ENCODE measurements at regions not wholly inside any gene's neighbourhood (a gene's known extent, or its start where the extent isn't known, plus 50 kb on each side); places are given as distances from the start of the nearest gene placed in this dataset.
A peak's percentile ranks its signal among the peaks of the same experiment; 100 is the strongest.
"Not testable (repeated sequence)": the region's sequence is repeated elsewhere in the genome, so short reads cannot be mapped to it uniquely, and the experiment has no call there.

- no peak for DNase-seq
Measured at GRCh38 chr13:78133511-78133910, 214.9 kb upstream of the EDNRB start.

DNA sequence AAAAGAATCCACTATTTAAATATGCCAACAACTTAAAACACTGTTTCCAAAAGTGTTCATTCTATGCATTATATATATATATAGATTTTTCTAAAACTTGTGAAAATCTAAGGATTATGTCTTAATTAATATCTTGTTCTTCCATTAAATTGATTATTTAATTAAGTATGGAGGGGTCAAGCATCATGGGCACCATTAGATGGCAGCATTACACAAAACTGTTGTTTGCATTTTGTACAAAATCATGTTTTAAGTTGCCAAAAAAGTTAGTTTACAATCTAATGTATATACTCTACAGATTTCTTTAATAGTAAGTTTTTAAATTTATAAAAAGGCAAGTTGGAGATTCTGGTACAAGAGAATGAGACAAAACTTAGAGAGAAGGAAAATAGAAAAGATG, 213.2 kb upstream of the EDNRB start:
- DNase-seq = no peak

- DNase-seq = no peak
Measured at GRCh38 chr13:78131346-78131745, 212.7 kb upstream of the EDNRB start.

DNA sequence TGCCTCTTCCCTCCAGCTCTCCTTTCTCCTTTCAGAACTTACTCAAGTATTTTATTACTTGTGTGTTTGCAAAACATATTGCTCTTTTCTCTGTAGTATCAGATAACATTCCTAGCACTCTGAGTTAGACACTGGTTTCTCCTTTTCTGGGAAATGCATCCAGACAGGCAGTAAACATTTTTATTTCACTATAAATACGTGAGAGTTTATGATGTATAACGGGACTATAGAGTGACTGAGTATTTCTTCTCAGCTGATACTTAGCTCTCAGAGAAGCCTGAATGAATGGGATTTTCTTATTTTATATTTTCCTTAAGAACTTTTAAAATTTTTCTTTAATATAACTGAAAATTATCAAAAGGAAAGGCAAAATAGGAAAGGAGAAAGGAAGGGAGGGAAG, 211.2 kb upstream of the EDNRB start:
- no peak for DNase-seq

GRCh38 chr13:78129359-78129758, 210.7 kb upstream of the EDNRB start:
- no peak for DNase-seq

DNA sequence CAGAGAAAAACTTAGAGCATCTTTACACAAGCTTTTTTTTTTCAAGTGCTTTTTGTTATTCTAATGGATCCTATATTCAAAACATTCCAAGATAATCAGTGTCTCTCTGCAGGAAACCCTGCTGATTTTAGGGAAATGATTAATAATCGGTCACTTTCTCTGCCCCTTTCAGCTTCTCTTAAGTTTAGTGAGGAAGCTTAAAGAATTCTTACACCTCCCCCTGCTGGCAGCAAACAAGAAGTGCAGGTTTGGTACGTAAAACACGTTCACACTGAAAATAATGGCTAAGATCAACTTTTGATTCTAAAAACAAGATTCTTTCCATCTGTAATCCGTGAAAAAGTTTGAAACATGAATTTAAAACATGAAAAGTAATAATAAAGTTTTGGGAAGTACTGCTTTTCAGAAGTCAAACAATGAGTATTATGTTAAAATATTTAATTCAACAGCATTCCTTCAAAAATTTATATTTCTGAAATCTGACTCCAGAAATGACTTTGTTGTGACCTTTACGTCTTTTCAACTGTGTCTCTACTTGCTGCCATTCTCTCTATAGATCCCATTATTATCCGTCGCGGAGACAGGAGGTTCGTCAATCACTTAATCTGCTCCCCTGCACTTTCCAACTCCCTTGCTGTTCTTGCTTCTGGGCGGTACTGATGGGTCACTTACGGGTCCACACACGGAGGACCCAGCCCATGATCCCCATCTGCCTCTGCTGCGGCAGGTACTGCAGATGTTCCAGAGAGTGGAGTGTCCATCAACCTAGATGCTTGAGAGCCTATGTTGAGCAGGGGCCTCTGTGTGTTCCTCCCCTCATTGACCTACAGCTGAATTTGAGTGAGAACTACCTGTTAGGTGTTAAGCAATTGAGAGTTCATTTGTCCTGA, 203.1 kb upstream of the EDNRB start:
- DNase-seq = peak; percentile 62

DNA sequence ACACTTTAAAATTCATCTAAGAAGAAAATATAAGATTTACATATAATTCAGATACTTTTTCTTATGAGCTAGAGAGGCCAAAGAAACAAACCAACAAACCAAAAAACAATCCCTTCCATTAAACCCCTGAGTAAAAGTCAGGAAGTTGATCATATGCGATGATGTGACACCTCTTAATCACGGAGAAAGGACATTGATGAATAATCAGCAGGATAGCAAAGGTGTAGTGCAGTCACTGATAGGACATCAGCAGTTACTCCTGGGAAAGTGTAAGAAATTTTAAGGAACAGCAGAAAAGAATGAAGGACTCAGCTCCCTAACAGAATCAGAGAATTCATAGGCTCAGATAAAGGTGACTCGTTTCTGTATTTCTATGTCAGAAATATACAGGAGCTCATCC, 202.4 kb upstream of the EDNRB start:
- no peak for DNase-seq

DNA sequence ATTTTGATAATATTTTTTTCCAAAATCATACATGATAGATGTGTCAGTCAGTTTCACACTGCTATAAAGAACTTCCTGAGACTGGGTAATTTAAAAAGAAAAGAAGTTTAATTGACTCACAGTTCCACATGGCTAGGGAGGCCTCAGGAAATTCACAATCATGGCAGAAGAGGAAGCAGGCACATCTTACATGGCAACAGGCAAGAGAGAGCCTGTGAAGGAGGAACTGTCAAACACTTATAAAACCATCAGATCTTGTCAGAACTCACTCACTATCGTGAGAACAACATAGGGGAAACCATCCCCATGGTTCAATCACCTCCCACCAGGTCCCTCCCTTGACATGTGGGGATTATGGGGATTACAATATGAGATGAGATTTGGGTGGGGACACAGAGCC, 201.5 kb upstream of the EDNRB start:
- DNase-seq = not testable (repeated sequence)

DNA sequence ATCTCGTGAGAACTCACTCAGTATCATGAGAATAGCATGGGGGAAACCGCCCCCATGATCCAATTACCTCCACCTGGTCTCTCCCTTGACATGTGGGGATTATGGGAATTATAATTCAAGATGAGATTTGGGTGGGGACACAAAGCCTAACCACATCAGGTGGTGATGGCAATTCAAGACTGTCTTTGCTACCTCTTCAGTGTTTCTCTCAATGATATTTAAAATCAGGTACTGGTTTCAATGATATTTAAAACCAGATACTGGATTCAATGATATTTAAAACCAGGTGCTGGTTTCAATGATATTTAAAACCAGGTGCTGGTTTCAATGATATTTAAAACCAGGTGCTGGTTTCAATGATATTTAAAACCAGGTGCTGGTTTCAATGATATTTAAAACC, 198.4 kb upstream of the EDNRB start:
- not testable (repeated sequence) for DNase-seq

DNA sequence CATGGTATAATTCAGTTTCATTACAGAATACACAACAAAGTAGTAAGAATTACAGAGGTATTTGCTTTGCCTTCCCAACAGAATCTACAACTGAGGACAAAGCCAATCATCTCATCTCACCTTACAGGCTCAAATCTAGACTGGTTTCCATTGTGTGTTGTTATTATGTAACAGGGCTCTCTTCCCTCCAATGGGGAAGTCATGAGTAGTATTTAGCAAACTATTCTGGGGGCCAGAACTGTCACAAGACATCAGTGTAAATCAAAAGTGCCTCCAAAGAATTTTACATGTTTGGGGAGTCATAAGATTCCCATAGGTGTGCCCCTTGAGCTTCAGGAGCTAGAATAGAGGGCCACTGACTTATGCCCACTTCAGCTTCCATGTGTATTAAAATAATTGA, 187.0 kb upstream of the EDNRB start:
- DNase-seq = no peak

- no peak for DNase-seq
Measured at GRCh38 chr13:78103936-78104335, 185.3 kb upstream of the EDNRB start.

DNA sequence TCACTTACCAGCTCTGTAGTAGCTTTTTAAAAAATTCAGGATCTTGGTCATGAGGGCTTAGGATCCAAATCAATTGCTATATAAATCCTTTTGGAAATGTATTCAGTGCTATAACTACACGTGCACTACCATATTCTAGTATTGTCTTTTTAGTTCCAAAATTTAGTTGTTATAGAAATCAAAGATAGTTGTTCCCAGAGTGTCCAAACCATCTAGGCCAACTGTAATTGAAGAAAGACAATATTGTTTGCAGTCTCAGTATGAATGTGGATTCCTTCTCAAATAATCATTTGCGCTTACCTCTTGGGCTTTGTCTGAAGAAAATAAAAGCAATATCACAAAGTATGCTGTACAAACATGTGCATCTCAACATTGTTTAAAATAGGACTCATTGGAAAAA, 184.1 kb upstream of the EDNRB start:
- no peak for DNase-seq

GRCh38 chr13:78102121-78102677, 183.6 kb upstream of the EDNRB start:
- no peak for DNase-seq

- no peak for DNase-seq
Measured at GRCh38 chr13:78100486-78100885, 181.9 kb upstream of the EDNRB start.

GRCh38 chr13:78098249-78098648, 179.6 kb upstream of the EDNRB start:
- DNase-seq = no peak

DNA sequence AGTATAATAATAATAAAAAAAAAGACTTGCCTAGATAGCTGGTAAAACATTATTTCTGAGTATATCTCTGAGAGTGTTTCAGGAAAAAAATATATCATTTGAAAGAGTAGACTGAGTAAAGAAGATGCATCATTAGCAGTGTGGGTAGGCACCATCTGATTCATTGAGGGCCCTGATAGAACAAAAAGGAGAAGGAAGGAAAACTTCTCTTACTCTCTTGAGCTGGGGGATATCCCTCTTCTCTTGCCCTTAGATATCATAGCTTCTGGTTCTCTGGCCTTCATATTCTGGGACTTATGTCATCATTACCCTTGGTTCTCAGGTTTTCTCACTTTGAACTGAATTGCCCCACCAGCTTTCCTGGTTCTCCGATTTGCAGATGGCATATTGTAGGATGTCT, 177.6 kb upstream of the EDNRB start:
- DNase-seq = no peak

- DNase-seq = no peak
Measured at GRCh38 chr13:78087966-78088678, 169.5 kb upstream of the EDNRB start.

- DNase-seq = no peak
Measured at GRCh38 chr13:78085434-78086225, 167.0 kb upstream of the EDNRB start.

- DNase-seq = no peak
Measured at GRCh38 chr13:78084401-78084800, 165.8 kb upstream of the EDNRB start.

DNA sequence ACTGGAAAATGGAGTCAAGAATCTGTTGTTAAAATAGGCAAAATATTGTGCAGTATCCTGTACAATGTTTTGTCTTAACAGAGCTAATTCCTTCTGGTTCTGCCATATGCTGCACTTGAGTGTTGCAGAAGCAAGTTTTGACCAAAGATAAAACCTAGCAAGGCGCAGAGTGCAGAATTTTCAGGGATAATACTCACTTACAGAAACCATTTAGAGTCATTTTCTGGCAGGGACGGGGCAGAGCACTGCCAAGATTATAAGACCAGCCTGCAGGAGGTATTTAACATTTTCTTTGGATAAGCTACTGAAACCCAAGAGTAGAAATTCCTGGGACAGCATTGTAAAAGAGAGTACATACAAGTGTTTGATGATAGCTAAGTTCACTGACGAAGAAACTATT, 159.5 kb upstream of the EDNRB start:
- DNase-seq = no peak

- no peak for DNase-seq
Measured at GRCh38 chr13:78067290-78067689, 148.7 kb upstream of the EDNRB start.

- no peak for DNase-seq
Measured at GRCh38 chr13:78065141-78065540, 146.5 kb upstream of the EDNRB start.

- no peak for DNase-seq
Measured at GRCh38 chr13:78061806-78062205, 143.2 kb upstream of the EDNRB start.

Data from NCI-H146 (cell line).